ENCODE measurements at regions not wholly inside any gene's neighbourhood (a gene's known extent, or its start where the extent isn't known, plus 50 kb on each side); places are given as distances from the start of the nearest gene placed in this dataset.

DNA sequence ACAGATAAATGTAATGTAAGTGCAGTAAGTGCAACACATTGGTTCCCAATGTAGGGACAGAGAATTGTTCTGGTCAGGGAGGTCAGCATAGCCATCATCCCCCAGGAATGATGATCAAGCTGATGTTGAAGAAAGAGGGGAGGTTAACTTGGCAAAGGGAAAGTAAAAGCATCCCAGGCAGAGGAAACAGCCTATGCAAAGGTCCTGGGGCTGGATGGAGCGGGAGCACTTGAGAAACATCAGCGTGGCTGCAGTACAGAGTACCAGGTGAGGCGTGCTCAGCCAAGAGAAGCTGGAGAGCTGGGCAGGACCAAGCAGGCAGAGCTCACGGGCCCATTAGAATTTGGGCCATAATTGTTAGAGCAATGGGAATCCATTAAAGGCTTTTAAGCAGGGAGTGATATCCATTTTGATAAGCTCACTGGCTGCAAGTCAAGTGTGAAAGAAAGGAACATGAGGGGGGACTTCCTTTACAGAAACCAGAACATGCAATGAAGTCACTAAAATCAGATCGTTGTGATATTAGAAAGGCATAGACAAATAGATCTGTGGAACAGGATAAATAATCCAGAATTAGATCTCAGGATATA, 50.1 kb upstream of the HAND1 start:
- TF ChIP-seq MYC (IDR thresholded peaks at IDR 0.05; ENCODE audit: borderline replicate concordance, low read length) (no peak), POLR2A (IDR thresholded peaks at IDR 0.05; ENCODE audit: low read length) (no peak), TP53 (CRISPR knock-in tag; IDR thresholded peaks at IDR 0.05) (no peak), RAD21 (conservative IDR thresholded peaks at IDR 0.05 in 1 of 2, IDR thresholded peaks at IDR 0.05 in 1 of 2) (no peak), EP300 (IDR thresholded peaks at IDR 0.05) (no peak), SREBF2 (IDR thresholded peaks at IDR 0.05) (no peak), MAZ (IDR thresholded peaks at IDR 0.05; ENCODE audit: borderline replicate concordance, low read depth, low read length) (no peak), PHF8 (IDR thresholded peaks at IDR 0.05; ENCODE audit: borderline replicate concordance, low read depth) (no peak)
- TF ChIP-seq, protein P1, sequence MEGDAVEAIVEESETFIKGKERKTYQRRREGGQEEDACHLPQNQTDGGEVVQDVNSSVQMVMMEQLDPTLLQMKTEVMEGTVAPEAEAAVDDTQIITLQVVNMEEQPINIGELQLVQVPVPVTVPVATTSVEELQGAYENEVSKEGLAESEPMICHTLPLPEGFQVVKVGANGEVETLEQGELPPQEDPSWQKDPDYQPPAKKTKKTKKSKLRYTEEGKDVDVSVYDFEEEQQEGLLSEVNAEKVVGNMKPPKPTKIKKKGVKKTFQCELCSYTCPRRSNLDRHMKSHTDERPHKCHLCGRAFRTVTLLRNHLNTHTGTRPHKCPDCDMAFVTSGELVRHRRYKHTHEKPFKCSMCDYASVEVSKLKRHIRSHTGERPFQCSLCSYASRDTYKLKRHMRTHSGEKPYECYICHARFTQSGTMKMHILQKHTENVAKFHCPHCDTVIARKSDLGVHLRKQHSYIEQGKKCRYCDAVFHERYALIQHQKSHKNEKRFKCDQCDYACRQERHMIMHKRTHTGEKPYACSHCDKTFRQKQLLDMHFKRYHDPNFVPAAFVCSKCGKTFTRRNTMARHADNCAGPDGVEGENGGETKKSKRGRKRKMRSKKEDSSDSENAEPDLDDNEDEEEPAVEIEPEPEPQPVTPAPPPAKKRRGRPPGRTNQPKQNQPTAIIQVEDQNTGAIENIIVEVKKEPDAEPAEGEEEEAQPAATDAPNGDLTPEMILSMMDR (IDR thresholded peaks at IDR 0.05), result no peak
- TF ChIP-seq, protein P2, sequence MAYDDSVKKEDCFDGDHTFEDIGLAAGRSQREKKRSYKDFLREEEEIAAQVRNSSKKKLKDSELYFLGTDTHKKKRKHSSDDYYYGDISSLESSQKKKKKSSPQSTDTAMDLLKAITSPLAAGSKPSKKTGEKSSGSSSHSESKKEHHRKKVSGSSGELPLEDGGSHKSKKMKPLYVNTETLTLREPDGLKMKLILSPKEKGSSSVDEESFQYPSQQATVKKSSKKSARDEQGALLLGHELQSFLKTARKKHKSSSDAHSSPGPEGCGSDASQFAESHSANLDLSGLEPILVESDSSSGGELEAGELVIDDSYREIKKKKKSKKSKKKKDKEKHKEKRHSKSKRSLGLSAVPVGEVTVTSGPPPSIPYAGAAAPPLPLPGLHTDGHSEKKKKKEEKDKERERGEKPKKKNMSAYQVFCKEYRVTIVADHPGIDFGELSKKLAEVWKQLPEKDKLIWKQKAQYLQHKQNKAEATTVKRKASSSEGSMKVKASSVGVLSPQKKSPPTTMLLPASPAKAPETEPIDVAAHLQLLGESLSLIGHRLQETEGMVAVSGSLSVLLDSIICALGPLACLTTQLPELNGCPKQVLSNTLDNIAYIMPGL (CRISPR knock-in tag; IDR thresholded peaks at IDR 0.05; ENCODE audit: borderline replicate concordance), result no peak
- TF ChIP-seq, protein P3, sequence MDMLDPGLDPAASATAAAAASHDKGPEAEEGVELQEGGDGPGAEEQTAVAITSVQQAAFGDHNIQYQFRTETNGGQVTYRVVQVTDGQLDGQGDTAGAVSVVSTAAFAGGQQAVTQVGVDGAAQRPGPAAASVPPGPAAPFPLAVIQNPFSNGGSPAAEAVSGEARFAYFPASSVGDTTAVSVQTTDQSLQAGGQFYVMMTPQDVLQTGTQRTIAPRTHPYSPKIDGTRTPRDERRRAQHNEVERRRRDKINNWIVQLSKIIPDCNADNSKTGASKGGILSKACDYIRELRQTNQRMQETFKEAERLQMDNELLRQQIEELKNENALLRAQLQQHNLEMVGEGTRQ (IDR thresholded peaks at IDR 0.05), result no peak
- TF ChIP-seq, protein P4, sequence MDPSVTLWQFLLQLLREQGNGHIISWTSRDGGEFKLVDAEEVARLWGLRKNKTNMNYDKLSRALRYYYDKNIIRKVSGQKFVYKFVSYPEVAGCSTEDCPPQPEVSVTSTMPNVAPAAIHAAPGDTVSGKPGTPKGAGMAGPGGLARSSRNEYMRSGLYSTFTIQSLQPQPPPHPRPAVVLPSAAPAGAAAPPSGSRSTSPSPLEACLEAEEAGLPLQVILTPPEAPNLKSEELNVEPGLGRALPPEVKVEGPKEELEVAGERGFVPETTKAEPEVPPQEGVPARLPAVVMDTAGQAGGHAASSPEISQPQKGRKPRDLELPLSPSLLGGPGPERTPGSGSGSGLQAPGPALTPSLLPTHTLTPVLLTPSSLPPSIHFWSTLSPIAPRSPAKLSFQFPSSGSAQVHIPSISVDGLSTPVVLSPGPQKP (IDR thresholded peaks at IDR 0.05; ENCODE audit: low read depth, low read length), result no peak
- TF ChIP-seq, protein P5, sequence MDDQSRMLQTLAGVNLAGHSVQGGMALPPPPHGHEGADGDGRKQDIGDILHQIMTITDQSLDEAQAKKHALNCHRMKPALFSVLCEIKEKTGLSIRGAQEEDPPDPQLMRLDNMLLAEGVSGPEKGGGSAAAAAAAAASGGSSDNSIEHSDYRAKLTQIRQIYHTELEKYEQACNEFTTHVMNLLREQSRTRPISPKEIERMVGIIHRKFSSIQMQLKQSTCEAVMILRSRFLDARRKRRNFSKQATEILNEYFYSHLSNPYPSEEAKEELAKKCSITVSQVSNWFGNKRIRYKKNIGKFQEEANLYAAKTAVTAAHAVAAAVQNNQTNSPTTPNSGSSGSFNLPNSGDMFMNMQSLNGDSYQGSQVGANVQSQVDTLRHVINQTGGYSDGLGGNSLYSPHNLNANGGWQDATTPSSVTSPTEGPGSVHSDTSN (IDR thresholded peaks at IDR 0.05), result no peak

All from A549 (cell line).